ENCODE measurements at regions not wholly inside any gene's neighbourhood (a gene's known extent, or its start where the extent isn't known, plus 50 kb on each side); places are given as distances from the start of the nearest gene placed in this dataset.

- Histone ChIP-seq H3K27me3 (ENCODE audit: insufficient read depth, low read length) (peaks cover 5% of the 10 kb centered on the region), H3K36me3 (ENCODE audit: insufficient read depth, low read length) (no peaks in the 10 kb centered on the region), H3K4me1 (ENCODE audit: insufficient read depth, low read length) (no peaks in the 10 kb centered on the region), H3K9me3 (ENCODE audit: low read length) (no peaks in the 10 kb centered on the region), H2AFZ (ENCODE audit: low read depth, low read length) (no peak overlapping the region), H3K4me3 (ENCODE audit: low read length) (no peak overlapping the region)
These were observed 418.2 kb upstream of the PROK2 start for GRCh38 chr3:72203105-72203504.

GRCh38 chr3:72200332-72200731, 415.4 kb upstream of the PROK2 start:
- Histone ChIP-seq H3K36me3 (ENCODE audit: insufficient read depth, low read length) (no peaks in the 10 kb centered on the region), H2AFZ (ENCODE audit: low read depth, low read length) (no peak overlapping the region), H3K27me3 (ENCODE audit: insufficient read depth, low read length) (no peaks in the 10 kb centered on the region), H3K9me3 (ENCODE audit: low read length) (no peaks in the 10 kb centered on the region), H3K4me3 (ENCODE audit: low read length) (no peak overlapping the region), H3K4me1 (ENCODE audit: insufficient read depth, low read length) (no peaks in the 10 kb centered on the region)

- Histone ChIP-seq H3K4me3 (ENCODE audit: low read length) (no peak overlapping the region), H3K27me3 (ENCODE audit: insufficient read depth, low read length) (no peaks in the 10 kb centered on the region), H2AFZ (ENCODE audit: low read depth, low read length) (no peak overlapping the region), H3K9me3 (ENCODE audit: low read length) (no peaks in the 10 kb centered on the region), H3K36me3 (ENCODE audit: insufficient read depth, low read length) (no peaks in the 10 kb centered on the region), H3K4me1 (ENCODE audit: insufficient read depth, low read length) (no peaks in the 10 kb centered on the region)
These were observed 414.6 kb upstream of the PROK2 start for GRCh38 chr3:72199530-72199929.

- Histone ChIP-seq H3K4me1 (ENCODE audit: insufficient read depth, low read length) (no peaks in the 10 kb centered on the region), H3K36me3 (ENCODE audit: insufficient read depth, low read length) (no peaks in the 10 kb centered on the region), H3K9me3 (ENCODE audit: low read length) (no peaks in the 10 kb centered on the region), H3K27me3 (ENCODE audit: insufficient read depth, low read length) (no peaks in the 10 kb centered on the region), H2AFZ (ENCODE audit: low read depth, low read length) (no peak overlapping the region), H3K4me3 (ENCODE audit: low read length) (no peak overlapping the region)
These were observed 411.5 kb upstream of the PROK2 start for GRCh38 chr3:72196377-72196929.

- H3K4me1 ChIP-seq (ENCODE audit: insufficient read depth, low read length): no peaks in the 10 kb centered on the region
- H3K27me3 ChIP-seq (ENCODE audit: insufficient read depth, low read length): no peaks in the 10 kb centered on the region
- H3K9me3 ChIP-seq (ENCODE audit: low read length): no peaks in the 10 kb centered on the region
These were observed 410.9 kb upstream of the PROK2 start for GRCh38 chr3:72195895-72196294.

DNA sequence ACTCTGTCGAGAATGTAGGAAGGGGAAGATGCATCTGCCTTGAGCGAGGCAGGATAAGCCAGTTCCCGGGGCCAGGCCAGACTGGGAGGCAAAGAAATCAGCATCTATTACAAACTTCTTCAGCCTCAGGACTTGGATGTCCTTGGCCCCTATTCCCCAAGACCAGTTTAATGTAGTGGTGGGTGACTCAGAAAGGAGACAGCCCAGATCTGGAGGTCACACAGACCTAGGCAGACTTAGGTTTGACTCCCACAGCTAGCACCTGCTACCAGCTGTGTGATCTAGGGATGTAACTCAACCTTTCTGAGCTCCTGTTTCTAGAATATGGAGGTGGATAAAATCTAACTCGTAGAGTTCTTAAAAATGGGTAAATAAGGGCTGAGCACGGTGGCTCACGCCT, 409.5 kb upstream of the PROK2 start:
- H3K4me1 ChIP-seq (ENCODE audit: insufficient read depth, low read length): no peaks in the 10 kb centered on the region
- no peak overlapping the region for H2AFZ ChIP-seq (ENCODE audit: low read depth, low read length)
- H3K4me3 ChIP-seq (ENCODE audit: low read length): no peak overlapping the region
- no peaks in the 10 kb centered on the region for H3K9me3 ChIP-seq (ENCODE audit: low read length)
- no peaks in the 10 kb centered on the region for H3K36me3 ChIP-seq (ENCODE audit: insufficient read depth, low read length)
- H3K27me3 ChIP-seq (ENCODE audit: insufficient read depth, low read length): no peaks in the 10 kb centered on the region

More at GRCh38 chr3:72195895-72196294, 410.9 kb upstream of the PROK2 start:
- Histone ChIP-seq H3K4me3 (ENCODE audit: low read length) (no peak overlapping the region), H2AFZ (ENCODE audit: low read depth, low read length) (no peak overlapping the region), H3K36me3 (ENCODE audit: insufficient read depth, low read length) (no peaks in the 10 kb centered on the region)

GRCh38 chr3:72193771-72194430, 409.0 kb upstream of the PROK2 start:
- no peaks in the 10 kb centered on the region for H3K27me3 ChIP-seq (ENCODE audit: insufficient read depth, low read length)
- H3K36me3 ChIP-seq (ENCODE audit: insufficient read depth, low read length): no peaks in the 10 kb centered on the region
- no peaks in the 10 kb centered on the region for H3K4me1 ChIP-seq (ENCODE audit: insufficient read depth, low read length)
- no peak overlapping the region for H2AFZ ChIP-seq (ENCODE audit: low read depth, low read length)
- no peaks in the 10 kb centered on the region for H3K9me3 ChIP-seq (ENCODE audit: low read length)
- no peak overlapping the region for H3K4me3 ChIP-seq (ENCODE audit: low read length)

GRCh38 chr3:72192572-72192971, 407.6 kb upstream of the PROK2 start:
- Histone ChIP-seq H3K36me3 (ENCODE audit: insufficient read depth, low read length) (no peaks in the 10 kb centered on the region), H3K4me1 (ENCODE audit: insufficient read depth, low read length) (no peaks in the 10 kb centered on the region), H2AFZ (ENCODE audit: low read depth, low read length) (no peak overlapping the region), H3K4me3 (ENCODE audit: low read length) (no peak overlapping the region), H3K27me3 (ENCODE audit: insufficient read depth, low read length) (no peaks in the 10 kb centered on the region), H3K9me3 (ENCODE audit: low read length) (no peaks in the 10 kb centered on the region)

GRCh38 chr3:72191209-72191960, 406.4 kb upstream of the PROK2 start:
- H3K9me3 ChIP-seq (ENCODE audit: low read length): no peaks in the 10 kb centered on the region
- H3K4me1 ChIP-seq (ENCODE audit: insufficient read depth, low read length): no peaks in the 10 kb centered on the region
- H3K4me3 ChIP-seq (ENCODE audit: low read length): no peak overlapping the region
- H3K36me3 ChIP-seq (ENCODE audit: insufficient read depth, low read length): no peaks in the 10 kb centered on the region
- H3K27me3 ChIP-seq (ENCODE audit: insufficient read depth, low read length): no peaks in the 10 kb centered on the region
- no peak overlapping the region for H2AFZ ChIP-seq (ENCODE audit: low read depth, low read length)

GRCh38 chr3:72190050-72190449, 405.1 kb upstream of the PROK2 start:
- Histone ChIP-seq H3K4me1 (ENCODE audit: insufficient read depth, low read length) (no peaks in the 10 kb centered on the region), H3K36me3 (ENCODE audit: insufficient read depth, low read length) (no peaks in the 10 kb centered on the region), H3K4me3 (ENCODE audit: low read length) (no peak overlapping the region), H2AFZ (ENCODE audit: low read depth, low read length) (no peak overlapping the region), H3K9me3 (ENCODE audit: low read length) (no peaks in the 10 kb centered on the region), H3K27me3 (ENCODE audit: insufficient read depth, low read length) (no peaks in the 10 kb centered on the region)

DNA sequence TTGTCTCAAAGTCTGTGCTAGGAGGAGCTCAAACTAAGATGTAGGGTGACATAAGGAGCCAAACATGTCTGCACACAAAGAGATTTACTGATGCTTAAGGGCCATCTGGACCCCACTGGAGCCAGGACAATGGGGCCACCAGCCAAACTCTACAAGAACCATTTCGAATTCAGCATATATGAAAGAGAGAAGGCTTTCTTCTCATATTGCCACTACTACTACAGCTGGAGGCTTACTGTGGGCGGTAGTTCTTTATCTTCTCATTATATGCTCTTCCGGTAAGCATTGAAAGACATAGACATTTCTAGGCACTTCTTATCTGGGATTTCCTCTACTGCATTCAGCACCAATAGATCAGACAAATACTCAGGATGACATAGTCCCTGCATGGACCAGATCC, 404.4 kb upstream of the PROK2 start:
- H2AFZ ChIP-seq (ENCODE audit: low read depth, low read length): no peak overlapping the region
- no peak overlapping the region for H3K4me3 ChIP-seq (ENCODE audit: low read length)
- no peaks in the 10 kb centered on the region for H3K36me3 ChIP-seq (ENCODE audit: insufficient read depth, low read length)
- no peaks in the 10 kb centered on the region for H3K9me3 ChIP-seq (ENCODE audit: low read length)
- H3K27me3 ChIP-seq (ENCODE audit: insufficient read depth, low read length): no peaks in the 10 kb centered on the region
- H3K4me1 ChIP-seq (ENCODE audit: insufficient read depth, low read length): no peaks in the 10 kb centered on the region

GRCh38 chr3:72188536-72188935, 403.6 kb upstream of the PROK2 start:
- Histone ChIP-seq H3K36me3 (ENCODE audit: insufficient read depth, low read length) (no peaks in the 10 kb centered on the region), H2AFZ (ENCODE audit: low read depth, low read length) (no peak overlapping the region), H3K4me3 (ENCODE audit: low read length) (no peak overlapping the region), H3K9me3 (ENCODE audit: low read length) (no peaks in the 10 kb centered on the region), H3K4me1 (ENCODE audit: insufficient read depth, low read length) (no peaks in the 10 kb centered on the region), H3K27me3 (ENCODE audit: insufficient read depth, low read length) (no peaks in the 10 kb centered on the region)

GRCh38 chr3:72187131-72187530, 402.2 kb upstream of the PROK2 start:
- Histone ChIP-seq H3K4me1 (ENCODE audit: insufficient read depth, low read length) (no peaks in the 10 kb centered on the region), H3K4me3 (ENCODE audit: low read length) (no peak overlapping the region), H3K36me3 (ENCODE audit: insufficient read depth, low read length) (no peaks in the 10 kb centered on the region), H3K27me3 (ENCODE audit: insufficient read depth, low read length) (no peaks in the 10 kb centered on the region), H2AFZ (ENCODE audit: low read depth, low read length) (no peak overlapping the region), H3K9me3 (ENCODE audit: low read length) (no peaks in the 10 kb centered on the region)

All from neuron (in vitro differentiated cells).